Mammary epithelial cell (primary cell): ENCODE measurements at regions not wholly inside any gene's neighbourhood (a gene's known extent, or its start where the extent isn't known, plus 50 kb on each side); places are given as distances from the start of the nearest gene placed in this dataset.

Experiments
- CTCF ChIP-seq, 2 donors: IDR thresholded peaks in 1 of 2; conservative IDR thresholded peaks in 1 of 2; 2 replicates each; pipeline ENCODE4 v1.5.1; 2011 to 2012; ENCODE audit warnings: inconsistent platforms in 2 of 2, low read length in 2 of 2, mild to moderate bottlenecking in 2 of 2, control low read depth in 1 of 2, low read depth in 1 of 2; ENCODE audit not compliant: insufficient read depth in 1 of 2; ENCODE audit errors: extremely low read depth in 1 of 2
- EZH2 ChIP-seq: IDR thresholded peaks from 2 replicates; pipeline ENCODE4 v1.6.1; 2012; ENCODE audit warnings: low read length, inconsistent platforms, borderline replicate concordance

GRCh38 chr21:24197923-24198322, 1409.4 kb downstream of the MRPL39 start:
- TF ChIP-seq CTCF (conservative IDR thresholded peaks at IDR 0.05 in 1 of 2, IDR thresholded peaks at IDR 0.05 in 1 of 2; ENCODE audit: extremely low read depth in 1 of 2, insufficient read depth in 1 of 2, low read depth in 1 of 2, low read length in 2 of 2): no peak
- TF ChIP-seq EZH2: no peak
